ENCODE measurements at regions not wholly inside any gene's neighbourhood (a gene's known extent, or its start where the extent isn't known, plus 50 kb on each side); places are given as distances from the start of the nearest gene placed in this dataset.

GRCh38 chr6:137357263-137357947 is 136.8 kb downstream of the OLIG3 start (continued):
- TF ChIP-seq KDM5A (IDR thresholded peaks at IDR 0.05; ENCODE audit: low read length), result no peak
- TF ChIP-seq JUND (IDR thresholded peaks at IDR 0.05; ENCODE audit: low read length), result no peak
- no peak for TF ChIP-seq GTF2F1 (IDR thresholded peaks at IDR 0.05; ENCODE audit: borderline replicate concordance, low read depth, low read length)
- no peak for TF ChIP-seq ASH2L (IDR thresholded peaks at IDR 0.05; ENCODE audit: low read length)
- no peak for TF ChIP-seq TCF12 (IDR thresholded peaks at IDR 0.05; ENCODE audit: low read depth, low read length)
- TF ChIP-seq KDM1A (IDR thresholded peaks at IDR 0.05; ENCODE audit: borderline replicate concordance, low read length), result no peak
- TF ChIP-seq SP1 (IDR thresholded peaks at IDR 0.05; ENCODE audit: low read depth, low read length), result no peak

Measured in H1 (cell line).